ENCODE measurements at regions not wholly inside any gene's neighbourhood (a gene's known extent, or its start where the extent isn't known, plus 50 kb on each side); places are given as distances from the start of the nearest gene placed in this dataset.

GRCh38 chr1:82245345-82246014 lies 444.7 kb downstream of the ADGRL2 start:
- Histone ChIP-seq H3K27ac (ENCODE audit: low read length) (no peak overlapping the region), H3K4me1 (ENCODE audit: control insufficient read depth, insufficient read depth, low read length) (no peaks in the 10 kb centered on the region), H3K36me3 (ENCODE audit: control insufficient read depth, insufficient read depth, low read length) (no peaks in the 10 kb centered on the region), H3K4me3 (ENCODE audit: low read length) (no peak overlapping the region), H3K9me3 (replicated peaks; ENCODE audit: control insufficient read depth, low read depth, low read length) (peaks cover 8% of the 10 kb centered on the region), H3K27me3 (ENCODE audit: control insufficient read depth, insufficient read depth, low read length) (no peaks in the 10 kb centered on the region)
- 94% methylated on average over 3 of the region's 7 CpGs for WGBS (ENCODE audit: insufficient coverage)
- DNase-seq: no peak

- H3K4me1 ChIP-seq (ENCODE audit: control insufficient read depth, insufficient read depth, low read length): no peaks in the 10 kb centered on the region
- no peak overlapping the region for H3K27ac ChIP-seq (ENCODE audit: low read length)
- no peaks in the 10 kb centered on the region for H3K36me3 ChIP-seq (ENCODE audit: control insufficient read depth, insufficient read depth, low read length)
- no peaks in the 10 kb centered on the region for H3K27me3 ChIP-seq (ENCODE audit: control insufficient read depth, insufficient read depth, low read length)
- no peak for DNase-seq
- peaks cover 8% of the 10 kb centered on the region for H3K9me3 ChIP-seq (replicated peaks; ENCODE audit: control insufficient read depth, low read depth, low read length)
- 60% methylated on average over 2 of the region's 3 CpGs for WGBS (ENCODE audit: insufficient coverage)
- no peak overlapping the region for H3K4me3 ChIP-seq (ENCODE audit: low read length)
These were observed 439.8 kb downstream of the ADGRL2 start for GRCh38 chr1:82240571-82240970.

GRCh38 chr1:82230667-82231066 lies 429.9 kb downstream of the ADGRL2 start:
- H3K4me3 ChIP-seq (ENCODE audit: low read length): no peak overlapping the region
- DNase-seq: no peak
- H3K4me1 ChIP-seq (ENCODE audit: control insufficient read depth, insufficient read depth, low read length): peaks cover 2% of the 10 kb centered on the region
- H3K9me3 ChIP-seq (replicated peaks; ENCODE audit: control insufficient read depth, low read depth, low read length): peaks cover 6% of the 10 kb centered on the region
- no peak overlapping the region for H3K27ac ChIP-seq (ENCODE audit: low read length)
- WGBS (ENCODE audit: insufficient coverage): no CpG with 5 or more reads among the region's 4 CpGs
- no peaks in the 10 kb centered on the region for H3K27me3 ChIP-seq (ENCODE audit: control insufficient read depth, insufficient read depth, low read length)
- no peaks in the 10 kb centered on the region for H3K36me3 ChIP-seq (ENCODE audit: control insufficient read depth, insufficient read depth, low read length)

GRCh38 chr1:82227306-82228095 lies 426.8 kb downstream of the ADGRL2 start:
- peak overlapping the region; percentile 56 for H3K27ac ChIP-seq (ENCODE audit: low read length)
- H3K36me3 ChIP-seq (ENCODE audit: control insufficient read depth, insufficient read depth, low read length): no peaks in the 10 kb centered on the region
- no peak overlapping the region for H3K4me3 ChIP-seq (ENCODE audit: low read length)
- peaks cover 2% of the 10 kb centered on the region for H3K4me1 ChIP-seq (ENCODE audit: control insufficient read depth, insufficient read depth, low read length)
- no peaks in the 10 kb centered on the region for H3K9me3 ChIP-seq (replicated peaks; ENCODE audit: control insufficient read depth, low read depth, low read length)
- no CpG with 5 or more reads among the region's 3 CpGs for WGBS (ENCODE audit: insufficient coverage)
- no peaks in the 10 kb centered on the region for H3K27me3 ChIP-seq (ENCODE audit: control insufficient read depth, insufficient read depth, low read length)
- DNase-seq: peak; percentile 95

GRCh38 chr1:82226186-82226505 lies 425.4 kb downstream of the ADGRL2 start:
- no peaks in the 10 kb centered on the region for H3K9me3 ChIP-seq (replicated peaks; ENCODE audit: control insufficient read depth, low read depth, low read length)
- peaks cover 2% of the 10 kb centered on the region for H3K4me1 ChIP-seq (ENCODE audit: control insufficient read depth, insufficient read depth, low read length)
- no peaks in the 10 kb centered on the region for H3K27me3 ChIP-seq (ENCODE audit: control insufficient read depth, insufficient read depth, low read length)
- no peak overlapping the region for H3K27ac ChIP-seq (ENCODE audit: low read length)
- no peak overlapping the region for H3K4me3 ChIP-seq (ENCODE audit: low read length)
- H3K36me3 ChIP-seq (ENCODE audit: control insufficient read depth, insufficient read depth, low read length): no peaks in the 10 kb centered on the region
- DNase-seq: peak; percentile 71
- WGBS (ENCODE audit: insufficient coverage): no CpG with 5 or more reads among the region's 1 CpG

- peak; percentile 64 for DNase-seq
- peaks cover 2% of the 10 kb centered on the region for H3K4me1 ChIP-seq (ENCODE audit: control insufficient read depth, insufficient read depth, low read length)
- WGBS (ENCODE audit: insufficient coverage): 17% methylated on average over 1 of the region's 3 CpGs
- H3K36me3 ChIP-seq (ENCODE audit: control insufficient read depth, insufficient read depth, low read length): no peaks in the 10 kb centered on the region
- no peaks in the 10 kb centered on the region for H3K9me3 ChIP-seq (replicated peaks; ENCODE audit: control insufficient read depth, low read depth, low read length)
- no peaks in the 10 kb centered on the region for H3K27me3 ChIP-seq (ENCODE audit: control insufficient read depth, insufficient read depth, low read length)
- H3K4me3 ChIP-seq (ENCODE audit: low read length): no peak overlapping the region
- H3K27ac ChIP-seq (ENCODE audit: low read length): no peak overlapping the region
These were observed 424.9 kb downstream of the ADGRL2 start for GRCh38 chr1:82225421-82226185.

GRCh38 chr1:82223091-82223490 lies 422.4 kb downstream of the ADGRL2 start:
- WGBS (ENCODE audit: insufficient coverage): no CpG with 5 or more reads among the region's 1 CpG
- Histone ChIP-seq H3K36me3 (ENCODE audit: control insufficient read depth, insufficient read depth, low read length) (no peaks in the 10 kb centered on the region), H3K27ac (ENCODE audit: low read length) (no peak overlapping the region), H3K4me3 (ENCODE audit: low read length) (no peak overlapping the region), H3K27me3 (ENCODE audit: control insufficient read depth, insufficient read depth, low read length) (no peaks in the 10 kb centered on the region), H3K4me1 (ENCODE audit: control insufficient read depth, insufficient read depth, low read length) (peaks cover 2% of the 10 kb centered on the region), H3K9me3 (replicated peaks; ENCODE audit: control insufficient read depth, low read depth, low read length) (no peaks in the 10 kb centered on the region)
- no peak for DNase-seq

GRCh38 chr1:82221721-82222120 lies 421.0 kb downstream of the ADGRL2 start:
- 83% methylated on average over 1 of the region's 5 CpGs for WGBS (ENCODE audit: insufficient coverage)
- no peaks in the 10 kb centered on the region for H3K36me3 ChIP-seq (ENCODE audit: control insufficient read depth, insufficient read depth, low read length)

GRCh38 chr1:82220754-82221153 lies 420.0 kb downstream of the ADGRL2 start:
- WGBS (ENCODE audit: insufficient coverage): 63% methylated on average over 1 of the region's 5 CpGs
- Histone ChIP-seq H3K27ac (ENCODE audit: low read length) (no peak overlapping the region), H3K36me3 (ENCODE audit: control insufficient read depth, insufficient read depth, low read length) (no peaks in the 10 kb centered on the region), H3K4me1 (ENCODE audit: control insufficient read depth, insufficient read depth, low read length) (no peaks in the 10 kb centered on the region), H3K27me3 (ENCODE audit: control insufficient read depth, insufficient read depth, low read length) (no peaks in the 10 kb centered on the region), H3K4me3 (ENCODE audit: low read length) (no peak overlapping the region), H3K9me3 (replicated peaks; ENCODE audit: control insufficient read depth, low read depth, low read length) (no peaks in the 10 kb centered on the region)
- DNase-seq: no peak

More at GRCh38 chr1:82221721-82222120, 421.0 kb downstream of the ADGRL2 start:
- no peak overlapping the region for H3K4me3 ChIP-seq (ENCODE audit: low read length)
- DNase-seq: no peak
- no peak overlapping the region for H3K27ac ChIP-seq (ENCODE audit: low read length)
- H3K27me3 ChIP-seq (ENCODE audit: control insufficient read depth, insufficient read depth, low read length): no peaks in the 10 kb centered on the region
- H3K9me3 ChIP-seq (replicated peaks; ENCODE audit: control insufficient read depth, low read depth, low read length): no peaks in the 10 kb centered on the region
- H3K4me1 ChIP-seq (ENCODE audit: control insufficient read depth, insufficient read depth, low read length): no peaks in the 10 kb centered on the region

GRCh38 chr1:82219841-82220240 lies 419.1 kb downstream of the ADGRL2 start:
- H3K4me3 ChIP-seq (ENCODE audit: low read length): no peak overlapping the region
- H3K4me1 ChIP-seq (ENCODE audit: control insufficient read depth, insufficient read depth, low read length): peaks cover 3% of the 10 kb centered on the region
- H3K27me3 ChIP-seq (ENCODE audit: control insufficient read depth, insufficient read depth, low read length): no peaks in the 10 kb centered on the region
- no peak overlapping the region for H3K27ac ChIP-seq (ENCODE audit: low read length)
- no peaks in the 10 kb centered on the region for H3K36me3 ChIP-seq (ENCODE audit: control insufficient read depth, insufficient read depth, low read length)
- no peak for DNase-seq
- 90% methylated on average over 2 of the region's 3 CpGs for WGBS (ENCODE audit: insufficient coverage)
- no peaks in the 10 kb centered on the region for H3K9me3 ChIP-seq (replicated peaks; ENCODE audit: control insufficient read depth, low read depth, low read length)

Measured in muscle of leg (tissue), 3 donors.